ENCODE measurements at regions not wholly inside any gene's neighbourhood (a gene's known extent, or its start where the extent isn't known, plus 50 kb on each side); places are given as distances from the start of the nearest gene placed in this dataset.

DNA sequence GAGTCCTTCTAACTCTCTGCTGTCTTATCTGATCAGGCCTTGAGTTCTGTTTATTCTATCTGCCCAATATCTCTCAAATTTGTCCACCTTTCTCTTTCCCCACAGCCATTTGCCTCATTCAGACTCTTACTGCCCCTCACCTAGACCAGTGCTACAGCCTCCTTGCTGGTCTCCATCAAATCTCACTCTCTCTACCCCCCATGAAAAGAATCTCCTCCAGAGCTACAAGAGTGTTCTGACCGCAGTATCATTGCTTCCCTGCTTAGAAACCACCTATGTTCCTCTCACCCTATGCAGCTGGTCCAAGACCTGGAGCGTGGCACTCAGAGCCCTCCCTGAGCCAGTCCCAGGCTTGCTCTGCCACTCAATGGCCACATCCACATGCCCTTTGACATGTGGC, 231.0 kb upstream of the JUN start:
- TF ChIP-seq, protein P1, sequence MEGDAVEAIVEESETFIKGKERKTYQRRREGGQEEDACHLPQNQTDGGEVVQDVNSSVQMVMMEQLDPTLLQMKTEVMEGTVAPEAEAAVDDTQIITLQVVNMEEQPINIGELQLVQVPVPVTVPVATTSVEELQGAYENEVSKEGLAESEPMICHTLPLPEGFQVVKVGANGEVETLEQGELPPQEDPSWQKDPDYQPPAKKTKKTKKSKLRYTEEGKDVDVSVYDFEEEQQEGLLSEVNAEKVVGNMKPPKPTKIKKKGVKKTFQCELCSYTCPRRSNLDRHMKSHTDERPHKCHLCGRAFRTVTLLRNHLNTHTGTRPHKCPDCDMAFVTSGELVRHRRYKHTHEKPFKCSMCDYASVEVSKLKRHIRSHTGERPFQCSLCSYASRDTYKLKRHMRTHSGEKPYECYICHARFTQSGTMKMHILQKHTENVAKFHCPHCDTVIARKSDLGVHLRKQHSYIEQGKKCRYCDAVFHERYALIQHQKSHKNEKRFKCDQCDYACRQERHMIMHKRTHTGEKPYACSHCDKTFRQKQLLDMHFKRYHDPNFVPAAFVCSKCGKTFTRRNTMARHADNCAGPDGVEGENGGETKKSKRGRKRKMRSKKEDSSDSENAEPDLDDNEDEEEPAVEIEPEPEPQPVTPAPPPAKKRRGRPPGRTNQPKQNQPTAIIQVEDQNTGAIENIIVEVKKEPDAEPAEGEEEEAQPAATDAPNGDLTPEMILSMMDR (IDR thresholded peaks at IDR 0.05; ENCODE audit: insufficient read depth, low read length, severe bottlenecking), result no peak
- FAIRE-seq (no peak), DNase-seq (ENCODE audit: low read depth) (no peak)
- Histone ChIP-seq H3K27me3 (ENCODE audit: control insufficient read depth, insufficient read depth, low read length) (no peaks in the 10 kb centered on the region), H3K4me3 (ENCODE audit: low read depth, low read length) (no peak overlapping the region), H3K36me3 (ENCODE audit: control insufficient read depth, insufficient read depth, low read length) (no peaks in the 10 kb centered on the region)

DNA sequence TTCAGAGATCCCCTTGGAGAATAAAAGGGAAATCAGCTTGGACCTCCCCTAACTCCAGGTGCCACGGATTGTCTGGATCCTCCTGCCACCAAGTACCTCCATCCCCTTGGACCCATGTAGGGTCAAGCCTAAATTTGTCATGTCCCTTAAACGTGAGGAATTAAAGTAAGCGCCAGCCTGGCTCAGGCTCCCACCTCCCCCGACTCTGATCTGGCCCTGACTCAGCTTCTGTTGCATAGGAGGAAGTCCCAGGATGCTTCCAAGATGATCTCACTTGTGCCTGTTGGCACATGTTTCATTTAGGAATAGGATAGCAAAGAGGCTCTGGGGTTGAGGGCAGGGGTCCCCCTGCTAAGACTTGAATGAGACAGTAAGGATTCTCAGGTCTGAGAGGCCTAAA, 231.9 kb upstream of the JUN start:
- Histone ChIP-seq H3K4me3 (ENCODE audit: low read depth, low read length) (no peak overlapping the region), H3K27me3 (ENCODE audit: control insufficient read depth, insufficient read depth, low read length) (no peaks in the 10 kb centered on the region), H3K36me3 (ENCODE audit: control insufficient read depth, insufficient read depth, low read length) (no peaks in the 10 kb centered on the region)
- DNase-seq (ENCODE audit: low read depth) (peak; percentile 96), FAIRE-seq (no peak)
- TF ChIP-seq, protein P1 (IDR thresholded peaks at IDR 0.05; ENCODE audit: insufficient read depth, low read length, severe bottlenecking), result no peak

DNA sequence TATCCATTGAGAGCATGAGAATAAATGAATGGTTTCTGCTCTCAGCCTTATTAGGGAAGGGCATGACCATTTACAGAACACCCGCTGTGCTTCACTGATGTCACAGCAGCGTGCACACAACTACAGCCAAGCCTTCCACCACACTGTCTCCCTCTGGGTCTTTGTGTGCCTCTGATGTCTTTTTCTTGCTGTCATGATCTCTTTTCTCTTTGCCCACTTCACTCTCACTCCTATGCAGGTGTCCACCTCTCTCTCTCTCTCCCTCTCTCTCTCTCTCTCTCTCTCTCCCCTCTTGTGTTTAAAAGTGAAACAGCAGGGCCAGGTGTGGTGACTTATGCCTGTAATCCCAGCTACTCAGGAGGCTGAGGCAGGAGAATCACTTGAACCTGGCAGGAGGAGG, 232.5 kb upstream of the JUN start:
- TF ChIP-seq, protein P1 (IDR thresholded peaks at IDR 0.05; ENCODE audit: insufficient read depth, low read length, severe bottlenecking), result peak; percentile 9
- no peaks in the 10 kb centered on the region for H3K36me3 ChIP-seq (ENCODE audit: control insufficient read depth, insufficient read depth, low read length)
- peak; percentile 35 for DNase-seq (ENCODE audit: low read depth)
- no peak for FAIRE-seq
- no peak overlapping the region for H3K4me3 ChIP-seq (ENCODE audit: low read depth, low read length)
- H3K27me3 ChIP-seq (ENCODE audit: control insufficient read depth, insufficient read depth, low read length), result no peaks in the 10 kb centered on the region

DNA sequence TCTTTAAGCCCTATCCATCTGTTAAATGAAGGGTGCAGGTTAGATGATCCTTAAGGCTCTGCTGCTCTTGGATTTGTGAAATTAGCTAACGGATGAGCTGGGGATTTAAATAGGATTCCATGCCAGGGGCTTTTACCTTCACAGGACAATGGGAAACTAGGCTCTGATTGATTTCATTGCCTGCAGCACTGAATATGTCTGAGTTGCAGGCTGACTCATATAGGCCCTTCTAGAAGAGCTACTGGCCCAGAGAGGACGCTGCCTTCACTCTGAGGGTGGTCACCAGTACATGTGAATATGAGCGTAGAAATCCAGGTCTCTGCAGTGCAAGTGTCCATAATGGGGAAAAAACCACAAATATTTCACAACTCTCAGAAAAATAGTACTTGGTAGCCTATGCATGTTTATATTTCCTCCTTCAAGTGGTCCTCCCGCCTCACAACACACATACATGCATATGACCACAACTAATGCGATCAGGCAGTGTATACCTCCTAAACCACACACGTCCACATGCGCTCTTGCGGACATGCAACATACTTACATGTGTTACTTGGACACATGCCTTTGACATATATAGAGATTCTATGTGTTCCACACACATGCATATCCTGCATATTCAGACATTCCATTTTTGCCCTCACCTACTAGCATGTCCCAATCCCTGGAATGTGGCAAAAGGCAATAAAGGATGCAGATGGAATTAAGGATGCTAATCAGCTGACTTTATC, 233.8 kb upstream of the JUN start:
- peak; percentile 76 for FAIRE-seq
- peak; percentile 68 for DNase-seq (ENCODE audit: low read depth)
- H3K4me3 ChIP-seq (ENCODE audit: low read depth, low read length), result no peak overlapping the region
- no peaks in the 10 kb centered on the region for H3K36me3 ChIP-seq (ENCODE audit: control insufficient read depth, insufficient read depth, low read length)
- H3K27me3 ChIP-seq (ENCODE audit: control insufficient read depth, insufficient read depth, low read length), result no peaks in the 10 kb centered on the region
- TF ChIP-seq, protein P1 (IDR thresholded peaks at IDR 0.05; ENCODE audit: insufficient read depth, low read length, severe bottlenecking), result no peak

DNA sequence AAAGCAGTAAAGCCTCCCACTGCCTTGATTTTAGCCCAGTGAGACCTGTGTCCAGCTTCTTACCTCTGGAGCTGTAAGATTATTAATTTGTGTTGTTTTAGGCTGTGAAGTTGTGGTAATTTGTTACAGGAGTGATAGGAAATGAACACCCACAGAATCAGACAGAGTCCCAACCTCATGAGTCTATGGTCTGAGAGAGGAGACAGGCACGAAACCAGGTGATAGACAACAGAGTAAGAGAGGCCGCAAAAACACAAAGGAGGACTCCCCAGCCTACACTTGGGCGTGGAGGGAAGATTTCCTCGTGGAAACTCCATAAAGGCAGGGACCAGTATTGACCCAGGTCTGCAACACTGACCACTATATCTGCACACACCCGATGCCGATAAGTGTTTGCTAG, 234.6 kb upstream of the JUN start:
- Histone ChIP-seq H3K36me3 (ENCODE audit: control insufficient read depth, insufficient read depth, low read length) (no peaks in the 10 kb centered on the region), H3K4me3 (ENCODE audit: low read depth, low read length) (no peak overlapping the region), H3K27me3 (ENCODE audit: control insufficient read depth, insufficient read depth, low read length) (no peaks in the 10 kb centered on the region)
- FAIRE-seq (no peak), DNase-seq (ENCODE audit: low read depth) (no peak)
- TF ChIP-seq, protein P1 (IDR thresholded peaks at IDR 0.05; ENCODE audit: insufficient read depth, low read length, severe bottlenecking), result no peak

DNA sequence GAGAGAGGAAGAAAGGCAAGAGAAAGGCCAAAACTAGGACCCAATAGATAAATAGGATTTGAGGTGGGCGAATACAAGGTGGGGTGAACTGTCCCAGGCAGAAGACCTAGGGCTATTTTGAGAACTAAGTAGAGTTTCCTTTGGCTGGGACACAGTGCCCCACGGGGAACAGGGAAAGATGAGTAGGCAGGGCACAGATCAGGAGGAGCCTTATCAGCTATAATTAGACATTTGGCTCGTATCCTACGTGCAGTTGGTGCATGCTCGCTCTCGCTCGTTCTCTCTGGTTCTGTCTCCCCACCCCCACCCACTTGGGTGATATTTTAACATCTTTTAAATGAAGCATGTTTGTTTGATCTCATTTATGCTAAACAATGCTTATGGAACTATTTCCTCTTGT, 235.0 kb upstream of the JUN start:
- Histone ChIP-seq H3K36me3 (ENCODE audit: control insufficient read depth, insufficient read depth, low read length) (no peaks in the 10 kb centered on the region), H3K4me3 (ENCODE audit: low read depth, low read length) (no peak overlapping the region), H3K27me3 (ENCODE audit: control insufficient read depth, insufficient read depth, low read length) (no peaks in the 10 kb centered on the region)
- FAIRE-seq, result no peak
- TF ChIP-seq, protein P1 (IDR thresholded peaks at IDR 0.05; ENCODE audit: insufficient read depth, low read length, severe bottlenecking), result no peak
- no peak for DNase-seq (ENCODE audit: low read depth)
